K562 (cell line): ENCODE measurements at regions not wholly inside any gene's neighbourhood (a gene's known extent, or its start where the extent isn't known, plus 50 kb on each side); places are given as distances from the start of the nearest gene placed in this dataset.

Experiments used
- ATAC-seq: fragments of 200-7000 bp; cut with Tn5 transposase; 3 replicates; pipeline ENCODE4 v1.9.1; 2020; ENCODE audit warnings: moderate library complexity
- BruUV-seq: library from RNA; stranded (reverse); fragments of 400-500 nt; replicated peaks from 2 replicates; lab custom pipeline; 2021; lab: Mats Ljungman, UMichigan
- CTCF ChIA-PET: fragments of 300-600 bp; formaldehyde crosslinking; extraction: SDS; loops from one replicate; lab custom pipeline; 2021; ENCODE audit warnings: low intra/inter-chr PET ratio; lab: Yijun Ruan, JAX
- POLR2A ChIA-PET: fragments of 300-600, 350-650 bp; sonication (Branson Sonifier 250); formaldehyde crosslinking; extraction: SDS; loops from one replicate; lab custom pipeline; 2021; ENCODE audit warnings: antibody characterized with exemption, inconsistent platforms; lab: Yijun Ruan, JAX
- DNase-seq, 4 experiments: peaks; one replicate each; pipeline versions ENCODE4 v3.0.0 to v3.0.0-alpha.2; 2011 to 2018; ENCODE audit warnings: low spot score in 3 of 4, mixed read lengths in 3 of 4; ENCODE audit errors: extremely low read depth in 1 of 4
- FAIRE-seq: peaks from 2 replicates; lab custom pipeline; 2011; peaks lifted over from hg19 to GRCh38; lab: Jason Lieb, UNC
- H2AFZ ChIP-seq: 2 replicates; pipeline ENCODE4 v1.6.0; 2011; ENCODE audit warnings: low read depth, low read length, control low read depth, inconsistent platforms
- H3K27ac ChIP-seq: fragments of 200-600 bp; 3 replicates; pipeline ENCODE4 v1.8.0; 2011; ENCODE audit warnings: low read depth, mild to moderate bottlenecking, control low read depth, inconsistent platforms, low read length, moderate library complexity, mixed read lengths; ENCODE audit errors: extremely low read depth
- H3K27me3 ChIP-seq, 2 experiments: fragments of 300-600 bp in 1 of 2; 2 replicates in 1 of 2; 3 replicates in 1 of 2; pipeline versions ENCODE4 v1.6.0 to v1.8.0; 2011; ENCODE audit warnings: inconsistent platforms in 2 of 2, low read length in 2 of 2, mild to moderate bottlenecking in 1 of 2, mixed read lengths in 1 of 2, moderate library complexity in 1 of 2; ENCODE audit not compliant: control insufficient read depth in 2 of 2, insufficient read depth in 2 of 2
- H3K36me3 ChIP-seq: fragments of 300-600 bp; 3 replicates; pipeline ENCODE4 v1.8.0; 2011; ENCODE audit warnings: mild to moderate bottlenecking, low read length, inconsistent platforms; ENCODE audit not compliant: control insufficient read depth, insufficient read depth
- H3K4me1 ChIP-seq, 2 experiments: fragments of 200-600 bp in 1 of 2; replicated peaks in 1 of 2; 2 replicates in 1 of 2; 3 replicates in 1 of 2; pipeline versions ENCODE4 v1.5.1 to v1.8.0; 2011; ENCODE audit warnings: inconsistent platforms in 2 of 2, low read length in 2 of 2, mild to moderate bottlenecking in 1 of 2, mixed read lengths in 1 of 2, moderate library complexity in 1 of 2; ENCODE audit not compliant: control insufficient read depth in 2 of 2, insufficient read depth in 2 of 2
- H3K4me2 ChIP-seq: 2 replicates; pipeline ENCODE4 v1.6.1; 2011; ENCODE audit warnings: low read length, control low read depth, inconsistent platforms, mixed read lengths; ENCODE audit not compliant: insufficient read depth
- H3K4me3 ChIP-seq: fragments of 200-600 bp; sonication (generic), shearing (Covaris generic); 2 replicates; pipeline ENCODE4 v1.5.1; 2016; ENCODE audit warnings: control low read depth, inconsistent platforms
- H3K79me2 ChIP-seq: fragments of 200-600 bp; 3 replicates; pipeline ENCODE4 v1.8.0; 2011; ENCODE audit warnings: low read length, inconsistent platforms; ENCODE audit not compliant: control insufficient read depth, insufficient read depth
- H3K9ac ChIP-seq, 2 experiments: 2 replicates each; pipeline versions ENCODE4 v1.6.0 to v1.6.1; 2011; ENCODE audit warnings: low read depth in 2 of 2, low read length in 2 of 2, control low read depth in 1 of 2, inconsistent platforms in 1 of 2, mild to moderate bottlenecking in 1 of 2, mixed read lengths in 1 of 2; ENCODE audit not compliant: insufficient read depth in 1 of 2
- H3K9me1 ChIP-seq: one replicate; pipeline ENCODE4 v1.6.0; 2011; ENCODE audit warnings: inconsistent platforms, mild to moderate bottlenecking, low read length, moderate library complexity; ENCODE audit not compliant: control insufficient read depth, insufficient read depth
- H3K9me3 ChIP-seq: replicated peaks from 2 replicates; pipeline ENCODE4 v1.5.1; 2011; ENCODE audit warnings: low read depth, low read length, inconsistent platforms; ENCODE audit not compliant: control insufficient read depth, insufficient read depth
- H4K20me1 ChIP-seq: replicated peaks from 2 replicates; pipeline ENCODE4 v1.6.1; 2011; ENCODE audit warnings: low read length, inconsistent platforms, mixed read lengths; ENCODE audit not compliant: control insufficient read depth, insufficient read depth
- CC2D1A ChIP-seq: fragments of 450-650 bp; IDR thresholded peaks from 2 replicates; pipeline ENCODE4 v1.6.1; 2017; ENCODE audit warnings: mild to moderate bottlenecking
- FOXJ3 ChIP-seq: sonication (generic); formaldehyde crosslinking; IDR thresholded peaks from 2 replicates; pipeline ENCODE4 v1.4.0; 2020; ENCODE audit warnings: mild to moderate bottlenecking, missing genetic modification reagents
- GATAD2A ChIP-seq: fragments of 450-650 bp; IDR thresholded peaks from 2 replicates; pipeline ENCODE4 v1.6.1; 2017
- MITF ChIP-seq: IDR thresholded peaks from 2 replicates; pipeline ENCODE4 v1.6.1; 2014; ENCODE audit warnings: antibody characterized with exemption
- TAL1 ChIP-seq: fragments of 450-650 bp; IDR thresholded peaks from 2 replicates; pipeline ENCODE4 v1.6.1; 2016; ENCODE audit warnings: mild to moderate bottlenecking
- WGBS: fragments of 100-300 bp; shearing (Covaris generic); methylation state at CpG from one replicate; pipeline ENCODE4 v1.1.6; 2016; ENCODE audit warnings: low coverage, mixed read lengths; ENCODE audit not compliant: insufficient coverage; ENCODE audit errors: missing lambda C conversion rate; 5-methylcytosine and 5-hydroxymethylcytosine counted together
- in situ Hi-C: fragments of 300-500 bp; cut with MboI; formaldehyde crosslinking; loops from 4 replicates; pipeline ENCODE4 v1.15.0; 2018; ENCODE audit warnings: inconsistent platforms, mixed read lengths
- intact Hi-C: fragments of 100-400 bp; cut with micrococcal nuclease; formaldehyde crosslinking; loops from 2 replicates; pipeline ENCODE4 v1.14.2; 2022

GRCh38 chr1:162916821-162917613 is 56.0 kb upstream of the CCDC190 start:
- DNase-seq (no peak), FAIRE-seq (no peak), ATAC-seq (no peak)
- Histone ChIP-seq H3K27me3 (peaks cover 0 to 17% of the 10 kb centered on the region in 2 experiments; a peak in 2 of 5 replicates), H3K9ac (no peak overlapping the region), H4K20me1 (no peaks in the 10 kb centered on the region), H3K4me3 (no peak overlapping the region), H2AFZ (no peak overlapping the region), H3K4me1 (no peaks in the 10 kb centered on the region)
- CTCF ChIA-PET = no interaction called here
- intact Hi-C loops (no loop called here), in situ Hi-C loops (no loop called here)
- no TSS peak for BruUV-seq
- POLR2A ChIA-PET = no interaction called here
- no peak for TF ChIP-seq CC2D1A
- TF ChIP-seq GATAD2A = no peak
- TF ChIP-seq FOXJ3 (CRISPR knock-in tag) = no peak
- TF ChIP-seq TAL1 = no peak
- no peak for TF ChIP-seq MITF
- TF ChIP-seq, all 486 proteins: peak for 0
- no peaks in the 10 kb centered on the region for H3K36me3 ChIP-seq
- H3K4me2 ChIP-seq = no peak overlapping the region
- H3K9me3 ChIP-seq = no peaks in the 10 kb centered on the region
- WGBS = 1% methylated on average over 6 of the region's 6 CpGs
- H3K79me2 ChIP-seq = no peaks in the 10 kb centered on the region
- H3K27ac ChIP-seq = no peak overlapping the region
- no peaks in the 10 kb centered on the region for H3K9me1 ChIP-seq
